ENCODE measurements at regions not wholly inside any gene's neighbourhood (a gene's known extent, or its start where the extent isn't known, plus 50 kb on each side); places are given as distances from the start of the nearest gene placed in this dataset.

DNA sequence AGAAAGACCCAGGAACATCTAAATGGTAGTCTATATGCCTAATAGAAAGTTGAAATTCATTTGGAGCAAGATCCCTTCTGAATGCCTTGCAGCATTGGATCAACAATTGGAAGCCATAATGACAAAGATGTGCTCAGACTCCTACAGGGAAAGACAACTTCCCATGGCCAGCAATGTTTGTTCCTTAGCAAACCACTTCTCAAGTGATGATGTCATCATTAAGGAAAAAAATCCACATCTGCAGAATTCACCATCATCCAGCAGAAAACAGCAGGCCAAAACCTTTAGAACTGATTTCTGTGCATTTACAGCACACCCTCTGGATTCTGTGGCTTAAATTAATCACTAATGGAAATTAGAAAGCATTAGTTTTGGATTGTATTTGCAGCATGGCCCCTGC is 82.4 kb upstream of the ZIC3 start:
- H3K27ac ChIP-seq, result no peak overlapping the region
- no peak for DNase-seq (ENCODE audit: low read depth, low spot score)

DNA sequence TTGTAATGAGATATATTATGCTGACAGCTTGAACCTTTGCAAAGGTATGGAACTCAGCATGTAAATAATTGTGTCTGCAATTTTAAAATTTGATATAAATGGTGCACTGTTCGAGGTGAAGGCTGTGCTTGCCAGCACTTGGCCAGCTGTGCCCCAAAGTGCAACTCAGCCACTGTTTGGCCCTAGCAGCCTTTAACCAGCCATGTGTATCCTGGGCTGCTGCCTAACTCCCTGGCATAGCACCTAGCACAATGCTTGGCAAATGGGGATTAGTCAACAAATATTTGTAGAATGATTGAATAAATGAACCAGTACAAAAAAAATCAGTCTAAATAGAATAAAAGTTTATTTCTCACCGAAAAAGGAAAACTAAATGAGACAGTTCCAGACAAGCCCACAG is 83.8 kb upstream of the ZIC3 start:
- no peak overlapping the region for H3K27ac ChIP-seq

DNA sequence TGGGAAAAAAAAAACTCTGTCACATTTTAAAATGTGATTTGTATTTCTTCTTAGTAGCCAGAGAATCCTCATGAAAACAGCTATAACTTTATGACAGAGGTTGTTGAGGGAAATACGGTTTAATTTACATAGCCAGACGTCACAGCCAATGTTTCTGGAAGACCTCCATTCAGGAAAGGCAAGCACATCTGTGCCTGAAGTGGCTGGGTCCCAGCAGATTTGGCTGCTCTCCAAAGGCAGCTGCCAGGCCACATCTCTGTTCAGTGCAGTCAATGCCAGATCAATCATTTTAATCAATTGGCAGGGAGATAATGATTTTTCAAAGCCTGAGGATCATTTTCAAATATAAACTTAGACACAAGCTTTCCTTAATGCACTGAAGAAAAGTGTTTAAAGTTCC is 86.5 kb upstream of the ZIC3 start:
- DNase-seq (ENCODE audit: low read depth, low spot score), result no peak

More for the DNA sequence above, 83.8 kb upstream of the ZIC3 start:
- no peak for DNase-seq (ENCODE audit: low read depth, low spot score)

DNA sequence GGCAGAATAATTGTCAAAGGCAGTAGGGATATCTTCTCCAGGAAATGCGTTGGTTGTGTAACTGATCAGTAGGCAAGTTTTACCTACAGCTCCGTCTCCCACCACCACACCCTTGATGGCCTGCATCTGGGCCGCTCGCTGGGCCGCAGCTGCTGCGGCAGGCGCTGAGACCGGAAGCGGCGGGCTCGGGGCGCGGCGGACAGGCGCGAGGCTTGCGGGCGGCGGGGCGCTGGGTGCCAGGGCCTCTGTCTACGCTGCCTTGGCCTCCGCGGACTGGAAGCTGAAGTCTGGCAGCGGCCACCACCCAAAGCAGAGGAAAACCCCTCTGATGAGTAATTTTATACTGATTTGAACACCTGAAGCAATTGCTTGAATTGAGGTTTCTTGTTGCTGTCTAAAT is 124.2 kb upstream of the ZIC3 start:
- no peak overlapping the region for H3K27ac ChIP-seq
- DNase-seq (ENCODE audit: low read depth, low spot score), result no peak

More for the DNA sequence above, 86.5 kb upstream of the ZIC3 start:
- H3K27ac ChIP-seq, result no peak overlapping the region

DNA sequence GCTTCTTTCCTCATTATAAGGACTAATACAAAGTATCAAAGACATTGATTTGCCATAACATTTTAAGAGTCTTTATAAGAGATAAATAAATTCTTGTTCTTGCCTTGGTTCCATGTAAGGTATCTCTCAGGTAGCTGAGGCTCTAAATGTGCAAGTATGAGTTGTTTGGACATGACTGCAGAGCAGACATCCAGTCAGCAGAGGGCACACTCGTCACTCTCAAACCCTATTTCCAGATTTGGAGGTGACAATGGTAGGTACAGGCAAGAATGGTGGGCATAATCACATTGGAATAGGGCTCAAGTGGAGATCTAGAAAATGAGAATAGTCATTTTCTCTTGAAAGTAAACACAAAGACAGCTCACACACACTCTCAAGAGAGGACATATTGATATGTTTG is 133.3 kb upstream of the ZIC3 start:
- no peak overlapping the region for H3K27ac ChIP-seq
- no peak for DNase-seq (ENCODE audit: low read depth, low spot score)

DNA sequence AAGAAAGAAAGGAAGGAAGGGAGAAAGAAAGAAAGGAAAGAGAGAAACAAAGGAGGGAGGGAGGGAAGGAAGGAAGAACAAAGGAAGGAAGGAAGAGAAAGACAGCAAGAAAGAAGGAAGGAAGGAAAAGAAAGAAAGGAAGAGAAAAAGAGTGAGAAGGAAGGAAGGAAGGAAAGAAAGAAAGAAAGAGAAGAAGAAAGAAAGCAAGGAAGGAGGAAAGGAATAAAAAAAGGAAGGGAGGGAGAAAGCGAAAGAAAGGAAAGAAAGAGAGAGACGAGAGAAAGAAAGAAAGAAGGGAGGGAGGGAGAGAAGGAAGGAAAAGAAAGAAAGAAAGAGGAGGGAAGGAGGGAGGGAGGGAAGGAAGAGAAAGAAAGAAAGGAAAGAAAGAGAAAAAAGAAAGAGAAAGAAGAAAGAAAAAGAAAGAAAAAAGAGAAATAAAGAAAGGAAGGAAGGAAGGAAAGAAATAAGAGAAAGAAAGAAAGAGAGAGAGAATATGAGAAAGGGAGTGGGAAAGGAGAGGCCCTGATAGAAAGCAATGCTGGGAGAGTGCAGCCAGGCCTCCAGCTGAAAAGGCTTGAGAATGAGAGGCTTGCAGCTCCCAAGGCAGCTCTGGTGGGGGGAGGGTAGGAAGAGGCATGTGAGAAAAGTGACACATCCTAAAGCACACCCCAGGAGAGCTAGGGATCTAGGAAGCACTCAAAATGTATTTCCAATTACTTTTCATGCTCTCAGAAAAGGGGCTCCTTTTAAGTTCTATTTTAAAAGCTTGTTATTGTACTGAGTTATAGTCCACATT is 134.0 kb upstream of the ZIC3 start:
- no peak for DNase-seq (ENCODE audit: low read depth, low spot score)
- no peak overlapping the region for H3K27ac ChIP-seq

DNA sequence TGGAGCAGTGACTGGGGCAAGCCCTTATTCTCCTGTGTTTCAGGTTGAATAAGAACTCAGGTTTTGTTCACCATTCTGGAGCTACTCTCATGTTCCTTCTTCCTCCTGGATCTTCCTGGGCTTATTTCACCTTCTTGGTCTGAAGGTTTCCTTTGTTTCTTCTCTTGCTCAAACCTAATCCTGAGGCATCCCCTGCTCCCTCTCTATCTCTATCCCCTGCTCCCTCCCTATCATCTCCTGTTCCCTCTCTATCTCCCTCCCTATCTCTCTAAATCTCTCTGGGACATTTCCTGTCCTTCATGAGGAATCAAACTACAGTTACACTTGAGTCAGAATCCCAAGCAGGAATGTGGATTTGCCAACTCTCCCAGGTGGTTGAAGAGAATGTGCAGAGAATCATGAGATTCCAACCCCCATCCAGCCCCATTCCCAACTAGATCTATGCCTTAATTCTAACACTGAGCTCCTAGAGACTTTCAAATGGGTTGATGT is 134.9 kb upstream of the ZIC3 start:
- no peak overlapping the region for H3K27ac ChIP-seq
- DNase-seq (ENCODE audit: low read depth, low spot score), result no peak

DNA sequence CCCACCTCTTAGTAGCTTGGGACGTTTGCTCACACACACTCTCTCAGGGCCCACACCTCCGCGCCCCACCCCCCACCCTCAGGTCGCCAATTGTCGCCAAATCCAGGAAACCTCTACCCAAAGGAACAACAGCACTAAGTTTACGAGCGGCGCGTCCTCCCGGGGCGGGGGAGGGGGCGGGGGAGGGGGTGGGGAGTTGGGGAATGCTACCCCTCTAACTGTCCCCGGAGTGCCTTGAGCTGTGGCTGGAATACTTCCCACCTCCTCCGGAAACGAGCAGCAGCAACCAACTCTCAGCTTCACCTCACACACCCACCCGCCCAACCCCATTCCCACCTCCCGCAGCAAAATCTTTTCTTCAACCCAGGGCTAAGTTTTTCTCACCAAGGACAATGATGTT is 135.6 kb upstream of the ZIC3 start:
- DNase-seq (ENCODE audit: low read depth, low spot score), result no peak
- no peak overlapping the region for H3K27ac ChIP-seq

DNA sequence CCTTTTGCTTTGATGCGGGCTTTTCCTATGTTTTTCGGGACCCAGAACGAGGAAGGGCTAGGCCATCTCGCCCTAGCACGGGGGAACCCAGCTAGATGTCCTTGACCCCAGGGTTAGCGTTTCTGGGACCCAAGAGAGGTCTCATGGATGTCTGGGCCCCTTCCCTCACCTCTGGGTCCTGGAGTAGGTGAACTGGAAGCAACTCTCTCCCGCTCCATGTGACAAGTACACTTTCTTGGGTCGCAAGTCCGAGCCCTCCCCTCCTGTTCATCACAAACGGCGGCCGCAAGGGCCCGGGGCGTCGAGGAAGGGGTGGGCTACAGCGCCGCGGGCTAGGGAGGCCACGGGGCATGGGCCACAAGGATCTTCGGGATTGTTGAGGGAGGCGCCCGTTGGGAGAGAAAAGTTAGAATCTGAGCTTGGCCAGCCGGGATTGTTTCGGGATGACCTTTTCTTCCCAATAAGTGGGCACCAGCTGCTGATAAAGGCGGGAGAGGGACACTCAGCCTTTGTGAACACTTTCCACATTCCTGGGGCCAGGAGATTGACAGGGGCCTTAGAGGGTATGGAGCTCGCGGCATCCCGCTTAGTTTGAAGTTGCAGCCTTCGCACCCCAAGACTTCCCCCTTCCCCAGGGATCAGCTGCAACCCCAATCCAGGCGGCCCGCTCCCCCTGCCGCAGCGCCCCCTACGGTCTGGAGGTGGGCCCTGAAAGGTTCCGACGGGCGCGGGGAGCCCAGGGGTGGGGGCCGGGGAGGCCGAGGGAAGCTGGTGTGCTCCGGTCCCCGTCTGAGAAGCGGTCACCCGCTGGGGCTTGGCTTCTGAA is 136.9 kb upstream of the ZIC3 start:
- no peak overlapping the region for H3K27ac ChIP-seq
- DNase-seq (ENCODE audit: low read depth, low spot score), result no peak

DNA sequence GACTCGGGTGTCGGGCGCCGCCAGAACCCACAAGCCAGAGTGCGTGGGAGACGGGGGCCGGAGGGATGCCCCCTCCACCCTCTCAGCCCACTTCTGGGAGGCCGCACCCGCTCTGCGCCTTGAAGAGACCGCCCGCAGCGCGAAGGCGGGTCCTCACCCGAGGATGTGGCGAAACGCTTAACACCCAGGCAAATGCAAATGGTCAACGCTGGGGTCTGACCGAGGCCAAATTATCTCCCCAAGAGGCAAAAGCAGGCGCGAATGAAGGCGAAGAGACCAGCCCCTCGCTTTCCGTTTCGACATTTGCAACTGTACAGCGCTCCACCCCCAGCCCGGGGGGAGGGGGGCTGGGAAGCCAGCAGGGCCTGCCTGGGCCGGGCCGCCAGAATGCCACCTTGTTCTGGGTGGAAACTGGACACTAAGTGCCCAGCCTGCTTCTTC is 137.7 kb upstream of the ZIC3 start:
- H3K27ac ChIP-seq, result no peak overlapping the region
- no peak for DNase-seq (ENCODE audit: low read depth, low spot score)

DNA sequence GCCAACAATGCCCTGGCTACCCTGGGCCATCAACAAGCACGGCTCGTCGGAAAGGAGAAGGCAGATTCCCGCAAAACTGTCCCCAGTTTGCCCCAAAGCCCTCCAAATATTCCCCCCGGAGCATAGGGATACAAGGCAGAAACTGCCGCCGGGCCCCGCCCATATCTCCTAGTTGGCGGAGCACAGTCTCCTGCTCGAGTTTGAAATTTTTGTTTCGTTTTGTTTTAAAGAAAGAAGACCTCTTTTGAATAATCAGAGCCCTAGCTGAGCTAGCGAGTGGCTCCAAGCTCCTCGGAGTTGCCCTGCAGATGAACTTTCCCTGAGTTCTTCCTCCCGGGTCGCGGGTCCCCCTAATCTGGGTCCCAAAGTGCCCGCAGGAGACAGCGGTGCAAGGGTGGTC is 138.1 kb upstream of the ZIC3 start:
- DNase-seq (ENCODE audit: low read depth, low spot score), result no peak
- no peak overlapping the region for H3K27ac ChIP-seq

DNA sequence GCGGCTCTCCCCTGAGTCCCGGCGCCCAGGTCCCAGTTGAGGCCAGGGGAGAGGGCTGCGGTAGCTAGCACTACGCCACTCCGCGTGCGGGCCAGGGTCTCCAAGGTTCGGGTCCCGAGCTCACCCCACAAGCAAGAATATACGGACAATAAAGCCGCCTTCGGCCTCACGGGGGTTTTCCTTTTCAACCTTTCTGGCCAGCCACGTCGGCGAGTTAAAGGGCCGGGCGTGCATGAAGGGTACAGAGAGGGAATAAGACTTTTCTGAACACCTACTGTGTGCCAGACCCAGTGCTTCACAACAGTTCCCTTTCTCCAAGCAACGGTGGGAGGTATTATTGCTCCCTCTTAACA is 138.5 kb upstream of the ZIC3 start:
- no peak for DNase-seq (ENCODE audit: low read depth, low spot score)
- no peak overlapping the region for H3K27ac ChIP-seq

DNA sequence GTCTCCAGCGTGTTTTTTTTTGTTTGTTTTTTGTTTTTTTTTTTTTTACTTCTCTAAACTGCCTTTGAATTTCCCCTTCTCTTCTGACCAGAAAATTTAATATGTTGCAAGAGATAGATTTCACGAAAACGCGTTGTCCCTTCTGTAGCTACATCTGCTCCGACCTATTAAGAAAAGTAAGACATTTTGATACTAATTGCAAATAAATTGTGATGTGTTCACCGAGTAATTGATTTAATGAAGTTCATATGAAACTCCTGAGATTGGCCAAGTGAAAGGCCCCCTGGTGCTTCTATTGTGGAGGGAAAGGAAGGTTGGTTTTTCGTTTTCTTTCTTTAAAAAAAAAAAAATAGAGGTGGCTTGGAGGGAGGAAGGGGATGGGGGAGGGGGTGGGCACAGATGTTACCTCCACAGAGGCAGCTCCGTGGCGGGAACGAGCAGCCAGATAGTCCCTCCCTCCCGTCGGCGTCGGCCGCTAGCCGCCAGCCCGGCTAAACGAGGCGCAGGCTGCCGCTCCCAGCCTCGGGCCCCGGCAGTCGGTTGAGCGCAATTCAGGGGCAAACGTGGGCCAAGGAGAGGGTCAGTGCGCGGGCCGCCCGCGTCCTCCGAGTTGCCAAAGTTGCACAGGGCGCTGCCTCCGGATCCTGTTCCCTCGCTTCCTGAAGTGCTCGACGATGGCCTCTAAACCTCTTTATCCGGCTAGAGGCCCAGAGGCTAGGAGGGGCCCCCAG is 139.1 kb upstream of the ZIC3 start:
- DNase-seq (ENCODE audit: low read depth, low spot score), result no peak

DNA sequence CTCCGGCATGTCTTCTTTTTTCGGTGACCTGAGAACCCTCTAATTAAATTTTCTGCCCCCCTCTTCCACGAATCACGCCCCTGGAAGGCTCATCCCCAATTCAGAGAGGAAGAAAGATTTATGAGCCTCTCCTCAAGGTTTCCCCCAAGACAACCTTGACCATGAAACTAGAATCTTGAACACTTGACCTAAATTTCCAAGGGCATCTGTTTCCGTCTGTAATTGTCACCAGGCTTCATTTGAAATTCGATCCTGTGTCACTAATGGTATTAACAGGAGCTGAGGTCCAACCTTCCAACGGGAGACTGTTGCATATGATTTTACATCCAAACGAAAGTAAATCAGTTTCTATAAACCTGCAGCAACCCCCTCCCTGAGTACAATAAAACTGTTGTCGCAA is 139.9 kb upstream of the ZIC3 start:
- DNase-seq (ENCODE audit: low read depth, low spot score), result no peak
- no peak overlapping the region for H3K27ac ChIP-seq

More for the DNA sequence above, 139.1 kb upstream of the ZIC3 start:
- H3K27ac ChIP-seq, result no peak overlapping the region

DNA sequence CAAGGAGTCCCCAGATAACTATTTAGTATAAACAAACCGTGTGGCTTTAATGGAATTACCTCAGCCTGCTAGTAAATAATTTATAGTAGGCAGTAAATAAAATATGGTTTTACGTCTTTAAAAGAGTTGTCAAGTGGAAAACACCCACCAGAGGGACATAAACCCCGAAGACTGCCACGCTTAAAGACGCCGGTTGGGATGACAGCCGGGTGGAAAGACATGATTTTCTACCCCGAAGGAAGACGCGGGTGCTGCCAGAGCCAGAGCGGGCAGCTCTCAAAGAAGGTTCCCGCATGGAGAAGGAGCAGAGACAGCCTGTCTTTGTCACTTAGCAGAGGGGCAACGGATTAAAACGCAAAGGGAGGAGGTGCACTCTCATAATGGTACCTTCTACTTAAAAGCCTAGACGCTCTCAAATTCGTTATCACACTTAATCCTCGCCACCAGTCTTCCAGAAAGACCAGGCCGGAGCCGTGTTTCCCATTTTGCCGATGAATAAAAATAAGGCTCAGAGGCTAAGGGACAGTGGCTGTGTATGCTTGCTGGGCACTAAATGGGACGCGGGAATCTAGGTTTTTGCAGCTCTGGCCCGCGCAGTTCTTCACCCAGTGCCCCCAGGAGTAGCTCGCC is 140.5 kb upstream of the ZIC3 start:
- no peak overlapping the region for H3K27ac ChIP-seq
- DNase-seq (ENCODE audit: low read depth, low spot score), result no peak

DNA sequence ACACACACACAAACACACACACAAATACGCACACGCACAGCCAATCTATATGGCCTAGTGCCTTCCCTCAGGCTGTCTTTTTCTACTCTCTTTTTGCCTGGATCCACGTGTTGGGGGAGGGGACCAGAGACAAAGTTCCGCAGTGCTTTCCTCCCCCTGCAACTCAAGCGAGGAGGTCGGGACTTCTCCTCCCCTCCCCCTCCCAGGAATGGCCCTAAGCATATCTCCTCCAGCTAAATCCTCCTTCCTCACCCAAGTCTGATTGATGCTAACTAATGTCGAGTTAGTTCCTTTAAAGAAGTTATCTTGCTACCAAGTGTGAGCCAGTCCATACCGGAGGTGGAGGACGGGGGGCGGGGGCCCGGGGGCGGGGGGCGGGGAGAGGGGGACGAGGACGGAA is 141.2 kb upstream of the ZIC3 start:
- DNase-seq (ENCODE audit: low read depth, low spot score), result no peak
- H3K27ac ChIP-seq, result no peak overlapping the region

DNA sequence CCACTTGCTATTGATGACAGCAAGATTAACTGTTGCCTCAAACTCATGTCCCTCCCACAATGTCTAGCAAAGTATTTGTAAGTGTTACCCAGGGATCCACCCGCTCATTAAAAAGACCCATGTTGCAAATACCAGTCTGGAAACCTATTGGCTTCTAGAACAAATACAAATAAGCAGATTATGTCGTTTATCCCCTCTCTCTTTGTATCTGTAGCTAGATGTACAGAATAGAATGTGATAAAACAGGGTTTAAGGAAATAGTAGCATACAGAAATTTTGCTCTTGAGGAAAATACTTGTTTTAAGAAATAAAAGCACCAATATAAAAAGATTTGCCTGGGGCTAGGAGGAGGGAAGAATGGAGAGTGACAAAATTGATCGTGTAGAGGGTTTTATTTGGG is 142.7 kb upstream of the ZIC3 start:
- H3K27ac ChIP-seq, result no peak overlapping the region
- DNase-seq (ENCODE audit: low read depth, low spot score), result no peak

DNA sequence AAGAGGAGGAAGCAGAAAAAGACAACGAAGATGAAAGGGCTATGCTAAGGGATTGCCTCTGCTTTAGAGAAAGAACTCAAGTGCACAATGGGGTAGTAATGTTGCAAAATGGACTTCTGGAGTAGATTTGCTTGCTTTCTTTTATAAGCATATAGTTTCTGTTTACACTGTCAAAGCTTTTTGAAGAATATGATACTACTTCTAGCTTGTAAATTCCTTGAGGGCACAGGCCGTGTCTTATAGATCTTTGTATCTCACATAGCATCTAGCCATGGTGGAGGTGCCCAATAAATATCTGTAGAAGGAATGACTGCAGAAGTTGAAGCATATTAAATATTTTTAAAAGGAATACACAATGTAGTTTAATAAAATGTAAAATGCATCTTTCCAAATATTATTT is 147.8 kb upstream of the ZIC3 start:
- no peak overlapping the region for H3K27ac ChIP-seq
- no peak for DNase-seq (ENCODE audit: low read depth, low spot score)

DNA sequence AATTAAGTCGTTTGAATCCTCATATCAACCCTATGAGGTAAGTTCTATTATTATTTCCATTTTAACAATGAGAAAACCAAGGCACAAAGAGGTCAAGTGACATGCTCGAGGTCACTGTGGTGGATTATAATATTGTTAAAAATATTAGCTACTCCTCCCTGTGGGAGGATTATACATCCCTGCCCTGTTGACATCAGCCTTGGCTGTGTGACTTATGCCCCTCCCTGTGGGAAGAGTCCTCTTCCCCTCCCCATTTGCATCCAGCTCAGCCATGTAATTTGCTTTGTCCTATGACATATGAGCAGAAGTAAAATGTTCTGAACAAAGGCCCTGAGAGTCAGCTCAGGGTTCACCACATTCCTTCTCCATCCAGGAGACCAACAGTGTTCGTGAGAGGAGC is 152.7 kb upstream of the ZIC3 start:
- H3K27ac ChIP-seq, result no peak overlapping the region
- DNase-seq (ENCODE audit: low read depth, low spot score), result no peak

DNA sequence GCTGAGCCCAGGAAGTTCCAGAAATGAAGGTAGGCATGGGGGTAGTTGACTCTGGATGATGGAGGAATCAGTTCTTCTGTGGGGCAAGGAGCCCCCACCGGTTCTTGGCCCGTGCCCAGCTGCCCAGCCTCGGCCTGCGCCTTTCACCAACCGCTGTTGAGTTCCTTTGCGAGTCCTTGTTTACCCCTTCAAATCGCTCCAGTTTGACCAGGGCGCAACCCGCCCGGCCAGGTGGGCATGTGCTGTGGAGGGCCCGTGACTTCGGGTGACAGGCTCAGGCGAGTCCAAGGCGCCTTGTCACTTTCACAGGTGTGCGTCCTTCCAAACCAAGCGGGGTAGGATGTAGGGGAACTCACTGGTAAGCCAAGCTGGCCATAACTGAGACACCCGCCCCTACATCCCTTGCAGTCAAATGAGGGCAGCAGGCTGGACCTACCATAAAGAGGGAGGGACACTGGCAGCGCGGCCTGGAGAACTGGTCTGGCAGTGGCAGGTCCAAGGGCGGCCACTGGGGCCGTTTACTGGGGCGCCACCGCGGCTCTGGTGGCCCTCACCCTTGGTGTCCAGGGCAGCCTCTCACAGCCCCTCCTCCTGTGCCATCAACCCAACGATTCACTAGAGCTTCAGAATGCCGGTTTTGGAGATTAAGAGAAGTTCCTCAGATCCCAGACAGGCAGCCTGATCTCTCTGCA is 160.3 kb upstream of the ZIC3 start:
- H3K27ac ChIP-seq, result no peak overlapping the region
- no peak for DNase-seq (ENCODE audit: low read depth, low spot score)

All from epithelial cell of prostate (primary cell).